HG03045 (cell line): ENCODE measurements at regions not wholly inside any gene's neighbourhood (a gene's known extent, or its start where the extent isn't known, plus 50 kb on each side); places are given as distances from the start of the nearest gene placed in this dataset.

Experiments
- ATAC-seq: cut with Tn5 transposase; IDR thresholded peaks from one replicate; pipeline ENCODE4 v1.9.1; 2021; ENCODE audit warnings: mild to moderate bottlenecking, moderate library complexity; ENCODE audit not compliant: unreplicated experiment

DNA sequence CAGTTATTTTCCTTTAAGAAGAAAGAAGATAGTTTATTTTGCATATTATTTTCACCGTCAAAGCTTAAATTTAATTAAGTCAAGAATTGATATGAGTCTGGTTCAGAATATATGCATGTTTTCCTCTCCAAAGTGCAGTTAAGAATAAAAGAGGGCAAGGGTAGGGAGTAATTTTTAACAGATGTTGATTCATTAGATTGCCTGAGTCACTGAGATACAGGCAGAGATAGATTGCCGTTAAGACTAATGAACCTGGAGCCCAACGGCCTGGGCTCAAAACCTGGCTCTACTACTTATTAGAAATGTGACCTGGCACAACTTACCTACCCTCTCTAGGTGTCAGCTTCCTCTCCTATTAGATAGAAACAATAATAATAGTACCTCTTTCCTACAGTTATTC, 1037.4 kb upstream of the PABPC4L start:
- ATAC-seq: no peak

DNA sequence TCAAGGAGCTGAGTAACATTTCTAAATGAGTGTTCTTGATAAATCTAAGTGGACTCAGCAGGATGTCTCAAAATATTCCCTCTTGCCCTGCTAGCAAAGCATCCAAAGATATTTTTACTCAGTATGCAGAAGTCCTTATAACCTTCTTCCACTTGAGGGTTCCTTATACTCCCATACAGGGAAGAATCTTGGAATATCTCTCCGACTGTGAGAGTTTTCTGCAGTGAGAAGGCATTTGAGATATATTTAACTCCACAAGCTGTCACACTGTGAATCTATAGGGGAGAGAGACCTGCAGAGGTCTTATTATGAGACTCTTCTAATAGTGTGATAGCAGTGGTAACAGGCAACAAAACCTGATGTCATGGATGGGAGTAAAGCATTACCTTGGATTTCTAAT, 1034.5 kb upstream of the PABPC4L start:
- ATAC-seq: no peak

DNA sequence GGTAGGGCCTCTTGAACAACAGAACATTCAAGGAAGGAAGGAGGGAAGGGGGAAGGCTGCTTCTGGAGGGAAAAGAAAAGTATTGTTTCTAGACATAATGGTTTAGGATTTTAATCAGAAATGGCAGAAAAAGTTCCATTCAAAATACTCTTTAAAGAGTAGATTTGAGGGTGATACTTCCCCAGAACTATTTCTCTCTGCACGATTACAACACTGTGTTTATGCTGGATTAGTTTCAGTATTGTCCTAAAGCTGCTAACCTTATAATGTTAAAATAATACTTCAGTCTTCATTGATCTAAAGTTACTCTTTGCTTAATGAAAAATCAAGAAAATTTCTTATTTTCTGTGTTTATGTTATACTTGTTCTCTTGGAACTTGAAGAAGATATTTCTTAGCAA, 1026.3 kb upstream of the PABPC4L start:
- ATAC-seq: no peak

DNA sequence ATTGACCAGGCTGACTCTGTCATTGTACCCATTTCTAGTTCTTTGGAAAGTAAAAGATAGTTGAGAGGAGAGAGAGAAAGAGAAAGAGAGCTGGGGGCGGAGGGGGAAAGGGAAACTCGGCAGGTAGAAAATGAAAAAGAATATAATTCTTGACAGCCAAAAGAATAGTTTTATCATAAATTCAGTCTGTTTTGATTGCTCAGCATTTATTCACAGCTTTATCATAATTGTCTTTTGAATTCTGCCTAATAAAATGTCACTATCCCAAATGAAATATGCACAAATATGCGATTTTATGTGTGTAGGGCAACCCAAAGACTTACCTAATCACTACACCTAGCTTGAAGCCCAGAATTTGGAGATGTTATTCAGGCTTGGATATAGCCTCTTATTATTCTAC, 1024.0 kb upstream of the PABPC4L start:
- no peak for ATAC-seq

DNA sequence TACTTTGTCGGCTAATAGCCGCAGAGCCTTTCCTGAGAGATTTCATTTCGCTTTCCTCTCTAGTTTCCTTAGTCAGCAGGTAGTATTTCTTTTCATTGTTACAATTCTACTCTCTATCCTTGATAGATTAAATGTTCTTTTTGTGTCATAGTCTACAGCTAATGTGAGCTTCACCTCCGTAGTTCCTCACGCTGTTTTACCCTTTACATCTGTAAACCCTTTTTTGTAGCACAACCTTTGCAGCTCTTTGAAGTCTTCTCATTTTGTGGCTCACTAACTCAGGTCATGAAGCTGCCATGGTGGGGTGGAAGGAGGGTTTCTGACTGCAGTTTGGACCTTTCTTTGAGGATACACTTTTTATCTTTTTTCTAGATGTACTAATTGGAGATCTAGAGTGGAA, 1008.8 kb upstream of the PABPC4L start:
- ATAC-seq: no peak

DNA sequence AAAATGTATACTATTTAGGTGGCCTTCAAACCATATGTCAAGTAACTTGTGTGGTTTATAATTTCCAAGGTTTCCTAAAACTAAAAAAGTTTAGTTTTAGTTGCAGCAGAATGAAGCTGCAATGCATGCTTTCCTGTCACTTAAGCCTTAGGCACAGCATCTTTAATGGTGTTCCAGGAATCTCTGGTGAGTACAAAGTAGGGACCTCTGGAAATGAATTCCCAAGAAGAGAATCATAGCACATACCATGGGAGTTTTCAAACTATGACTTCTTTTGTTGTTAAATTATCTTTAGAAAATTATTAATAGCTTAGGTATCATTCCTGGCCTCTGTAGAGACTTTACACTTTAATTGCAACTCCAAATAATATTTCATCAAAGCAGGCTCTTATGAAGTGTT, 1005.9 kb upstream of the PABPC4L start:
- no peak for ATAC-seq

DNA sequence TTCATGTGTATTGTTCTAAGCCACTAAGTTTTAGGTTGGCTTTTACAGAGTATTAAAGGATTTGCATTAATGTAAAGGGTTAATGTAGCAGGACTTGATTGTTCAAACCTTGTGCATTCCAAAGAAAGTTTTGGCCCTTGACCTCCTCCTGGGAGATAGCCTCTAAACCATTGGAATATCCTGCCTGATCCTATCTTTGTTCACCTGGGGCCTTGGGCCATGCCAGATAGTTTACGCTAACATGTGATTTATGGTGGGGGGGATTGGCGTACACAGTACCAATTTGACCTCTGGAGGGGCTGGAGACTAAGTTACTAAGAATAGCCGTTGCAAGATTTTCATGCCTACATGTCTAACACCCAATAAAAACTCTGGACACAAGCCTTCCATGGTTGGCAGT, 1002.7 kb upstream of the PABPC4L start:
- ATAC-seq: no peak

DNA sequence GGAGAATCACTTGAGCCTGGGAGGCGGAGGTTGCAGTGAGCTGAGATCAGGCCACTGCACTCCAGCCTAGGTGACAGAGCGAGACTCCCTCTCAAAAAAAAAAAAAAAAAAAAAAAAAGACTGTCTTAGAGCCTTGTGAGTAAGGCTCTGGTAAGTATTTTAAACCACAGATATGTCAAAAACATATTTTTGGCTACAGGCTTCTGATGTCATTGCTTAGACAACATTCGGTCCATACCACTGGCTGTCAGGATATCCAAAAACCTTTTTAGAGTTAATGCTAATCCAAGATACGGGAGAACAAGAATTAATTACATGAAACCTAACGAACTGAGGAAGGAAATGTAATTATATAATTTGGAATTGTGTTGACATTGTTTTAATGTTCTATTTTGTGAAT, 999.5 kb upstream of the PABPC4L start:
- ATAC-seq: no peak

DNA sequence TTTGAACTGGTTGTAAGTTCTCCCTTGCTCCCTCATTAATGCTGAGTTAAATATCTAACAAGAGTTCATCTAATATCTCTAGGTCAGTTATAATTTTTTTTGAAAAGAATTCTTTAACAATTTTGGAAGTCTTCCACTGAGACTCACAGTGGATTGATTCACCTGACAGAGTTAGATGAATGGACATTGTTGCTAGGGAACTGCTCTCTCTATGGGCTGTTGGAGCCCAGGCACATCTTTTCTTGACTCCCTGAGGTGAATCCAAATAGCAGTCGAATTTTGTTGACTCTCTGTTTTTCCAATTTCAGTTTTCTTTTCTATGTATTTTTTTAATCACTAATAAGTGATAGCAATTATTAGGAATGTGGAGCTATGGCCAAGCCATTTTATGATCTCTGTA, 996.1 kb upstream of the PABPC4L start:
- ATAC-seq: no peak

DNA sequence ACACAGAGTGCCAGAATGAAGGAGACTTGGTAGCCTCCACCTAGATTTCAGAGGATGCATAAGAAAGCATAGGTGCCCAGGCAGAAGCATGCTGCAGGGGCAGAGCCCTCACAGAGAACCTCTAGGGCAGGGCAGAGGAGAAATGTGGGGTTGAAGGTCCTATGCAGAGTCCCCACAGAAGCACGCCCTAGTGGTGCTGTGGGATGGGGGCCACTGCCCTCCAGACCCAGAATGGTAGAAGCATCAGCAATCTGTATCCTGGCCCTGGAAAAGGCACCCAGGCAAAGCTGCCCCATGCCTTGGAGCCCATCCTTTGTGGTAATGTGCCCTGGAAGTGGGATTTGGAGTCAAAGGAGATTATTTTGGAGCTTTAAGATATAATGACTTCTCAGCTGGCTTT, 992.9 kb upstream of the PABPC4L start:
- no peak for ATAC-seq

DNA sequence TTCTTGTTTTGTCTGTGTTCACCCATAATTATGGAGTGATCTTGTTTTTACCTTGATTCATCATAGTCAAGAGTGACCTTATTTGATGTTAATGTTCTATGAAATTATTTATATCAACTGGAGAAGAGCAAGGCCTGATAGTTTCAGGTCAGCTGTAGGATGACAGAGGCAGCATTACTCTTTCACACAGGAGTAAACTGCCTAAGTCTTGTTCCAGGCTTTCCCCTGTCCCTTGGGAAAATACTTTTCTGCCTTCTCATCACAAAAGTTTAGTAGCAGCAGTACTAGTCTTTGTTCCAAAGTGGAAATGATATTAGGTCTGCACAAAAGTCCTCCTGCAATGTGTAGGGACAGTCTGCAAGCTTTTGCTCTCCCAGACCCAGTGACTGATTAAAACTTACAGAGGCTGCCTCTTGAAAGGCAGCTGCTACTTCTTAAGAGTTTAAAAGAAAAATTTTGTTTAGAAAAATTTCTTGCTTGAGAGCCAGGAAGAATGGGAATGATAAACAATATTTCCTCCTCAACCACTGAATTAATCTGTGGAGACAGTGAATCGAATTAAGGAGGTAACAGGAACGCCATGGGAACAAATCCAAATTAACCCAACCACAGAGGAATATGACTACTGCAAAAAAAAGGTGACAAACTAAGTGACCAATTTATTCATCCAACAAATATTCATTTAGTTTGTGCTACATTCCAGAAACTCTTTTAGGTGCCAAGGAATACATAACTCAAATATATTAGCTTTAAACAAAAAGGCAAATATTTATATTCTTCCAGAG, 991.4 kb upstream of the PABPC4L start:
- no peak for ATAC-seq

DNA sequence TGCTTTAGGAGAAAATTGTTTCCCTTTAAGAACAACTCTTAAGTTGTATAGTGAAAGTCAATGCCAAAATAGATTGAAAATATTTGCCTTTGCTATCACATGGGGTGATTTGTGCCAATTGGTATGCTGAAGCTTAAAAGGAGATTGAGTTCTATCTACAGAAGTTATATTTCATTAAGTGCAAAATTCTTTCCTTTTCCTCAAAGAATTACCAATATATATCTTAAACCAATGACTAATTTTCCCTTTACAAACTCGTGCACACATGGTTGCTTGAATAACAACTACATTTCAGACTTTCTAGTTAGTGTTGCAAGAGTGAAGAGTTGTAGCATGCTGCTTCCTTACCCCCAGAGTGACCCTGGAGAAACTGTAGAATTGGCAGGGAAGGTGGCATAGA, 990.0 kb upstream of the PABPC4L start:
- ATAC-seq: no peak

DNA sequence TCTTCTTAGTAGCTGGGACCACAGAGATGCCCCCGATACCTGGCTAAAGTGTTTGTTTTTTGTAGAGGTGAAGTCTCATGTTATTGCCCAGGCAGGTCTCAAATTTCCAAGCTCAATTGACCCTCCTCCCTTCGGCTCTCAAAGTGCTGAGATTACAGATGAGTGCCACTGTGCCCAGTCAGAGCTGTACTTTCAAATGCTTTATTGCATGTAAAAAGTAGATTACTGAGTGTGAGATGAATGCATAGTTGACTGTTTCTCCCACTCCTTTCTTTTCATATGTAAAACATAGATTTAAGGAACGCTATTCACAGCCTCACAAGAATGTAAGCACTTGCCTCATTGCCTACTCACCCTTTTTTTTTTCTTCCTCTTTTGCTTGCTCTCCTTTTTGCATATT, 984.4 kb upstream of the PABPC4L start:
- ATAC-seq: no peak

DNA sequence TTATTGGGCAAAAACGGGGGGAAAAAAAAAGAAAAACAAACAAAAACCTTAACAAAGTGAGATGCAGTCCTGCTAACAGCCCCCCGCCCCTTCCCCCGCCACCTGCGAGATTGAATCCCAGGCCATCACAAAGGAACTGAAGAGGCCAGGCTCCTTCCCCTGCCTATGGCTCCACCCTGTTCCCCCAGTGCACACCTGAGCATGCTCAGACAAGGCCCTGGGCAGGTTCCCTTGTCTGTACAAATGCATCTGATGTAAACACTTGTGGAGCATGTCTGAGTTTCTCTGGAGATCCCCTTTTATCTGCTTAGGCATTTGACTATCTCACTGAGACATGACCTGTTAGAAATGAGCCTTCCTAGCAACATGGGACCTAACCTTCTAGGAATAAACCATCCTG, 983.7 kb upstream of the PABPC4L start:
- ATAC-seq: no peak

DNA sequence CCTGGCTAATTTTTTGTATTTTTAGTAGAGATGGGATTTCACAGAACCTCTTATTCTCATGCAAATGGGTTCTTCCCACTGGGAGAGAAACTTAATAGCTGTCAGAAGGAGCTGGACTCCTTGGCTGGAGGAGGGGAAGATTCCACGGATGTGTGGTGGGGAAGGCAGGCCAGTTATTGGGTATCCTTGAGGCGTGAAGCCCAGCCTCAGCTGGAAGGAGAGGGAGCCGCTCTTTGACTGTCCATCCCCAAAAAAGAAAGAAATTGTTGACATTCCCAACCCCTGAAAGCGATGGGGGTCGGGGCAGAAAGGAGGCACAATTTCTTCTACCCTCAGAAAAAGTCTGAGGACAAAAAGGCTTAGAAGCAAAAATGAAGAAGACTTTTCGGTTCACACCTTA, 983.1 kb upstream of the PABPC4L start:
- no peak for ATAC-seq

DNA sequence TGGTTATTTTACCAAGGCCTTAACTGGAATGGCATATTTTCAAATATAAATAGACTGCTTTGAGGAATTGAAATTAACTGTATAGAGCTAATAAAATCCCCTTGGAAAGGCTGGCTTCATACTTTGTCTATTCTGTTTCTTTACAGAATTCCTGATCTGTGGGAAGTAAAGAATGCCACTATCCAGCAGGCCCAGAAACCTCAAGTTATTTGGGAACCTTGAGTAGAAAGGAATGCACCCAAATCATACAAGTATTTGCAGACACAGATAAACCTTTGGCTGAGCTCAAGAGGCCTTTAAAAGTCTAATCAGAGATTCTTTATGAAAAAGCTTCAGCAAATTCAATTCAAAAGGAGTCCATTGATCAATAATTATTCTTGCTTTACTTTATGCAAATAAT, 975.7 kb upstream of the PABPC4L start:
- no peak for ATAC-seq

DNA sequence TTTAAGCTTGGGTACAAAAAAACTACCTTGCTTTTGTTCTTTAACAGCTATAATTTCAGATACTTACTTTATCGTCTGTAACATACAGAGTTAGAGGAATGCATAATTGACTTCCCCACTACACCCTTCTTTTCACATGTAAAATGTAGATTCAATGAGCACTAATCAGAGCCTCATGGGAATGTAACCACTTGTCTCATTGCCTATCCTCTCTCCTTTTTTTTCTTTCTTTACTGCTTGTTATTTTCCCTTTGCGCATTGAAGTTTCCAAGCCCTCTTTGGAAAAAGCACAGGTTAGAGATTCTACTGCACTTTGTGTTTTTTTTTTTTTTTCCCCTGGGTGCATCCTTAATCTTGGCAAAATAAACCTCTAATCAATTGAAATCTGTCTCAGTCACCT, 965.1 kb upstream of the PABPC4L start:
- no peak for ATAC-seq

DNA sequence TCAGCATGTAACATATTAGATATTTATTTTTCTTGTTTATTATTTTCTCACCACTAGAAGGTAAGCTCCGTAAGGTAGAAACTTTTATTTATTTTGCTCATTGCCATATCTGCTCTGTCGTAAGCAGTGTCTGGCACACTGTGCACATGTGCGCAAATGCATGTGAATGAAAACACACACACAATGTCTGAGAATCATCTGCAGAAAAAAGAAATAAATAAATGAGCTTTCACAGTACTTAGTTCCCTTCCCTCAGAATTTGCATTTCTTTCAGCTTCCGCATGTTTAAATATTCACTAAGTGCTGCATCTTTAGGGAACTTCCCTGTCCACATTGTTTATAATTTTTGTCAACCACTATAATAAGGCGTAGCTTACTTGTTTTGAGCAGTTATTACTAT, 963.0 kb upstream of the PABPC4L start:
- ATAC-seq: no peak

DNA sequence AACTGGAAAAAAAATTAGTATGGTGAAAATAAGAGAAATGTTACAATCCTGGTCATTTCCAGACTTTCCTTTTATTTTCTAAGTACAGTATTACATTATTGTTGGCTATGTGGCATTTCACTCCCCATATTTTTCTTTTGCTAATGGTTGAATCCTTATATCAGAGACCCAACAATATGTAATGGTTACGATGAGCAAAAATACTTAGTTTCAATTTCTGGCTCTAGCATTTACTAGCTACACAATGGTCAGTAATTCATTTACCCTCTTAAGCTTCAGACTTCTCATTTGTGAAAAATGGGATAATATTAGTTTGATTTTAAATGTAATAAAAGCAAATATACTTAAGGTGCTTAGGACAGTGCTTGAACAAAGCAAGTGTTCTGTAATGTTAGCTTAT, 942.9 kb upstream of the PABPC4L start:
- ATAC-seq: no peak

DNA sequence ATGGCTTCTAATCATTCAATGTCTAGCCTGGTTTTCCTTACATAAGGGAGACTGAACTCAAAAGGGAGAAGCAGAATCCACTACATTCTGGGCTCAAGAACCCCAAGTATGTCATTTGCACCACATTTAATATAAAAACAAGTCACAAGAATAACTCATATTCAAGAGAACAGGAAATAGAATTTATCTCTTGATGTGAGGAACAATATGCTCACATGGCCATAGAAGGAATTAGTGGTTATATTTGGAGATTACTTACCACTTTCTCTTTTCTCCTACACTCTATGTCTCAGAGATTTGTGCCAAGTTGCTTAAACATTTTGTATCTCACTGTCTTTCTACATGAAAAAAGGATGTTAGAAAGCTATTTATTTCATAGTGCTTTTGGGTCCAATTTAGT, 922.6 kb upstream of the PABPC4L start:
- ATAC-seq: no peak

DNA sequence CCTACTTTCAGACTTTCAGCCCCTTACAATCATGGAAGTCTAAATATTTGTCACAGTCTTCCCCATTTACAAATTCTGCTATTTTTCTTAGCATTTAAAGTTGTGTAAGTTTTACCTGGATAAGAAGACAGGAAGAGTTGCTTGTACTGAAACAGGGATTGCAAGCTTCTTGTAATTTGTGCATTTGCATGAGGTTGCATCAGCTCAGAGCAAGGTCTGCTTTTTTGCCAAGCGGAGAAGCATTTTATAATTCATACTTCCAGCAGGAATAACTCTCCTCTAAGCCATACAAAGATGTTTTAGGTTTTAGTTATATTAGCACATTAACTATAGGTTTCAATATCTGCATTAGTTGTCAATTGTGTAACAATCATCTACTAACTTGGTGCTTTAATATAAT, 922.0 kb upstream of the PABPC4L start:
- no peak for ATAC-seq

DNA sequence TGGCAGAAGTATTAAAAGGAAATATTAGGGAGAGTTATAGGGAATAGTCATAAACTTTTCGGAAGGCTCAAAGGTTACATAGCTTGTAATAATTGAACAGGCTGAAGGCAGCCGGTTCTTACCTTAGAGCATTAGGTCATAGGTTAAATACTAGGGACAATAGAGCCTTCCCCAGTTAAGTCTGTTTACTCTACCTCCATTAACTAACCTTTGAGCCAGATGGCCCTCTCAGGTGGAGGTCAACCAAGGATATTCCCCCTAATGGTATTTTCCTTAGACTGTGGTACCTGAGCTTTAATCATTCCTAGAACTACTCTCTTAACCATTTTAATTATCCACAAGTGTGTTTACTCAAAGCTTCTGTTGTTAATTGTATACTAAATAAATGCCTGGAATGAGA, 920.9 kb upstream of the PABPC4L start:
- no peak for ATAC-seq

DNA sequence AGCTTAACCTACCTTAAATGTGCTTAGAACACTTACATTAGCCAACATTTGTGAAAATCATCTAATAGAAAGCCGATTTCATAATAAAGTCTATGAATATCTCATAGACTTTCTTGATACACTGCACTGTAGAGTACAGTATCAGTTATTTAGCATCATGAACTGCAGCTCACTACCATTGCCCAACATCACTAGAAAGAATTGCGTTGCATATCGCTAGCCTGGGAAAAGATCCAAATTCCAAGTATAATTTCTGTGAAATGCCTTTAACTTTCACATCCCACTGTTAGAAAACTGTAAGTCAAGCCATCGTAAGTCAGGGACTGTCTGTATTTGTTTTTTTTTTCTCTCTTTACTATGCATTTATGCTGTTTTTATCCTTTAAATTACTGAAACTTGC, 918.6 kb upstream of the PABPC4L start:
- no peak for ATAC-seq
